ENCODE measurements at regions not wholly inside any gene's neighbourhood (a gene's known extent, or its start where the extent isn't known, plus 50 kb on each side); places are given as distances from the start of the nearest gene placed in this dataset.

DNA sequence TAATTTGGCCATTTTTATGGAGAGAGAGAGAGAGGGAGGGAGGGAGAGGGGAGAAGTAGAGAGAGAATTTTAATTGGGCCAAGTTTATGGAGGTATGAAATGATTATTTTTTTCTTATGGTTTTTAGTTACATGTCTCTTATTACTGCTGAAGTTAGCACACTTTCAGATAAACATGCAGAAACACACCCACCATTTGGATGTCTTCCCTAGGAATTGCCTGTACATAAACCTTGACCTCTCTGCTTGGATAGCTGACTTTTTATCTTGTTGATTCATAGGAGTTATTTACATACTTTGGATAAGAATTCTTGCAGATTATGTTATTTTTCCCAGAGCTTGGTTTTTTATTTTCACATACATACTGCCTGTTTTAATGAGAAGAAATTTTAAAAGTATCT is 310.2 kb upstream of the ADAMTS5 start:
- no peak overlapping the region for H3K27ac Mint-ChIP-seq
- no peaks in the 10 kb centered on the region for H3K36me3 Mint-ChIP-seq
- H3K9me3 Mint-ChIP-seq = peaks cover 12% of the 10 kb centered on the region
- no peaks in the 10 kb centered on the region for H3K27me3 Mint-ChIP-seq
- H3K4me3 Mint-ChIP-seq = no peak overlapping the region
- ATAC-seq = no peak
- no peaks in the 10 kb centered on the region for H3K4me1 Mint-ChIP-seq

DNA sequence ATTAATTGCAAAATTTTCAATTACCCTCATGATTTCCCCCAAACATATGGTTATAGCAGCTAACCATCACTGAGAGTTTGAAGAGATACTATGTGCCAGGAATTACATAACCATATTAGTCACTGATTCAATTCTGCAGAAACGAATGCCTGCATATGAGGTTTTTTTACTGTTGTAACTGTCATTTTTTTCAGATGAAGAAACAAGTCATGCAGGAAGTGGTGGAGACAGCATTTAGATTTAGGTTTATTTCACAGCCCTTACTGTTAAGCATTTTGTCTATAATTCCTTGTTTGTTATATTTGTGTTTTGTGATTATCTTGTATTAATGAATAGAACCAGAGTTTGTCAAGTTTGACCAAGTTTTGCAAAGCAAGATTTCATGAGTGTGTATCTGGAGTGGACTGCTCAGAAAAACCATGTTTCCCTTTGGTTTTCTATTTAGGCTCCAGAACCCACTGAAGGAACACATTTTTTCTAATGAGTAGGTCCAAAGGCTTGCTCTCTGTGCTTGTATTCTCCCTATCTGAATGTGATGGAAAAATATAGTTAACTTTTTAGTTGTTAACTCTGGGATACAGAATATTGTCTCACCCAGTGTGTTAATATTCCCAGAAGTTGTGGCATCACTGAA is 308.5 kb upstream of the ADAMTS5 start:
- no peaks in the 10 kb centered on the region for H3K36me3 Mint-ChIP-seq
- ATAC-seq = no peak
- H3K4me1 Mint-ChIP-seq = no peaks in the 10 kb centered on the region
- no peak overlapping the region for H3K4me3 Mint-ChIP-seq
- no peak overlapping the region for H3K27ac Mint-ChIP-seq
- peaks cover 9% of the 10 kb centered on the region for H3K9me3 Mint-ChIP-seq
- H3K27me3 Mint-ChIP-seq = no peaks in the 10 kb centered on the region

GRCh38 chr21:27269644-27270043 is 302.8 kb upstream of the ADAMTS5 start:
- Mint-ChIP-seq H3K4me3 (no peak overlapping the region), H3K9me3 (peaks cover 4% of the 10 kb centered on the region), H3K27ac (no peak overlapping the region), H3K27me3 (no peaks in the 10 kb centered on the region), H3K4me1 (no peaks in the 10 kb centered on the region), H3K36me3 (no peaks in the 10 kb centered on the region)
- no peak for ATAC-seq

GRCh38 chr21:27268290-27268689 is 301.4 kb upstream of the ADAMTS5 start:
- no peaks in the 10 kb centered on the region for H3K36me3 Mint-ChIP-seq
- H3K27ac Mint-ChIP-seq = no peak overlapping the region
- no peak for ATAC-seq
- H3K4me1 Mint-ChIP-seq = no peaks in the 10 kb centered on the region
- no peak overlapping the region for H3K4me3 Mint-ChIP-seq
- no peaks in the 10 kb centered on the region for H3K27me3 Mint-ChIP-seq
- peaks cover 4% of the 10 kb centered on the region for H3K9me3 Mint-ChIP-seq

GRCh38 chr21:27265949-27266348 is 299.1 kb upstream of the ADAMTS5 start:
- no peak for ATAC-seq
- no peaks in the 10 kb centered on the region for H3K27me3 Mint-ChIP-seq
- no peaks in the 10 kb centered on the region for H3K4me1 Mint-ChIP-seq
- H3K27ac Mint-ChIP-seq = no peak overlapping the region
- H3K4me3 Mint-ChIP-seq = no peak overlapping the region
- H3K36me3 Mint-ChIP-seq = no peaks in the 10 kb centered on the region
- H3K9me3 Mint-ChIP-seq = peaks cover 4% of the 10 kb centered on the region

DNA sequence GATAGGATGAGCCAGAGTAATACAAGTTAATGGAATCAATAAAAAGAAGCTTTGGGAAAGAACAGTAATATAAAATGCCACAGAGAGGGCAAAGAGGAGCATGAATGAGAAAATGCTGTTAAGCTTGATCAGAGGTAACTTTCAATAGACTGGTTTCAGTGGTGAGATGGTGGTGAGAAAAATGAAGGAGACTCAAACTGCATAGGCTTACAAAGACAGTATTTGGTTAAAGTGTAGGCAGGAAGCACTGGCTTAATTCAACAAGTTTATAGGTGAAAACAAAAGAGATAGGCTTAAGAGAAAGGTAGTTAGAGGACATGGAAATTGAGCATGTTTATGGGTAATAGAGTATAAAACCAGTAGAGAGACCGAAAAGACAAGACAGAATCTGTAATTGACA is 298.6 kb upstream of the ADAMTS5 start:
- no peak overlapping the region for H3K27ac Mint-ChIP-seq
- H3K4me3 Mint-ChIP-seq = no peak overlapping the region
- H3K9me3 Mint-ChIP-seq = peaks cover 4% of the 10 kb centered on the region
- no peaks in the 10 kb centered on the region for H3K27me3 Mint-ChIP-seq
- no peak for ATAC-seq
- no peaks in the 10 kb centered on the region for H3K4me1 Mint-ChIP-seq
- no peaks in the 10 kb centered on the region for H3K36me3 Mint-ChIP-seq

- Mint-ChIP-seq H3K36me3 (no peaks in the 10 kb centered on the region), H3K27me3 (no peaks in the 10 kb centered on the region), H3K9me3 (no peaks in the 10 kb centered on the region), H3K27ac (no peak overlapping the region), H3K4me3 (no peak overlapping the region), H3K4me1 (no peaks in the 10 kb centered on the region)
- ATAC-seq = no peak
Measured at GRCh38 chr21:27261676-27262075, 294.8 kb upstream of the ADAMTS5 start.

DNA sequence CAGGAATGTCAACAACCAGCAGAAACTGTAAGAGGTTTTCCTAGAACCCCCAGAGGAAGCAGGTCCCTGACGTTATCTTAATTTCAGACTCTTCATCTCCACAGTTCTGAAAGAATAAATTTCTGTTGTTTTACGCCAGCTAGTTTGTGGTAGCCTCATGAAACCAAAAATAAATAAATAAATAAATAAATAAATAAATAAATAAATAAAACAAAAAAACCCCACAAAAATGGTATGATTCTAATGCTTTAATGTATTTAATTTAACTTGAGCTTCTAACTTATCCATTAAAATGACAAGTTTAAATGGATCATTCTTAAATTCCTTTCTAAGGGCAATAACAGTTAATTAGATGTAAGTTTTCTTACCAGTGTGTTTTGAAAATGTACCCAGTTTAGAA is 293.8 kb upstream of the ADAMTS5 start:
- ATAC-seq = no peak

GRCh38 chr21:27258742-27259448 is 292.0 kb upstream of the ADAMTS5 start:
- H3K27me3 Mint-ChIP-seq = no peaks in the 10 kb centered on the region
- no peak overlapping the region for H3K4me3 Mint-ChIP-seq
- H3K27ac Mint-ChIP-seq = no peak overlapping the region
- H3K9me3 Mint-ChIP-seq = no peaks in the 10 kb centered on the region
- H3K36me3 Mint-ChIP-seq = no peaks in the 10 kb centered on the region
- no peaks in the 10 kb centered on the region for H3K4me1 Mint-ChIP-seq
- no peak for ATAC-seq

More for the DNA sequence above, 293.8 kb upstream of the ADAMTS5 start:
- Mint-ChIP-seq H3K27ac (no peak overlapping the region), H3K4me3 (no peak overlapping the region), H3K9me3 (no peaks in the 10 kb centered on the region), H3K4me1 (no peaks in the 10 kb centered on the region), H3K36me3 (no peaks in the 10 kb centered on the region), H3K27me3 (no peaks in the 10 kb centered on the region)

DNA sequence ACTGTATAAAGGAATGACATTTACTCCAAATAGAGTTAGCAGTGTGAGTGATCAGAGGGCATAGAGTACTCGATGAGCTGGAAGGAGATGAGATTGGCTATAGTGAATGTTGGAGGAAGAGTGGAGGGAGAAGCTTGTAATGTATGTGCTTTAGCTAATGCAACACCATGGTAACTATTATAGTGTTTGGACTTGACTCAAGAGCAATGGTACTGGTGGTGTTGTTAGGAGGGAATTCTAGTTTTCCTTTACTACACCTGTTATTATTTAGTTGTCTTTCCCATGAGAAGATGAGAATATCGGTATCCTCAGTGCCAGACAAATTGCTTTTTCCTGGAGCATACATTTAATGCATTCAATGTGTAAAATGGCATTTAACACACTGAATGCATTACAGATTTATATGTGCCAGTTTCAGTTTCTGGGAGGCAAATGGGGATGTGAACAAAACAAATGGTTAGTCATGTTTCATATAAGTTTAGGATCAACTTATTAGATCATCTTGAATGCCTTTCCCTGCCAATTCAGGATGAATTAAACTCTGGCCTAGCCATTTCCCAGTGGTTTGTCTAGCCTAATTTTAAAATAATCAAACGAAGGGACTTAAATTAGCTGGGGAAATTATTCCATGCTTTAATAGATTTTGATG is 291.1 kb upstream of the ADAMTS5 start:
- ATAC-seq = no peak
- Mint-ChIP-seq H3K36me3 (no peaks in the 10 kb centered on the region), H3K27me3 (no peaks in the 10 kb centered on the region), H3K4me3 (no peak overlapping the region), H3K27ac (no peak overlapping the region), H3K4me1 (no peaks in the 10 kb centered on the region), H3K9me3 (no peaks in the 10 kb centered on the region)

- Mint-ChIP-seq H3K4me1 (no peaks in the 10 kb centered on the region), H3K36me3 (no peaks in the 10 kb centered on the region), H3K27ac (no peak overlapping the region), H3K4me3 (no peak overlapping the region), H3K9me3 (no peaks in the 10 kb centered on the region), H3K27me3 (no peaks in the 10 kb centered on the region)
- no peak for ATAC-seq
Measured at GRCh38 chr21:27257226-27257625, 290.3 kb upstream of the ADAMTS5 start.

GRCh38 chr21:27251752-27252151 is 284.9 kb upstream of the ADAMTS5 start:
- H3K9me3 Mint-ChIP-seq = peaks cover 6% of the 10 kb centered on the region
- H3K4me1 Mint-ChIP-seq = no peaks in the 10 kb centered on the region
- H3K27ac Mint-ChIP-seq = no peak overlapping the region

DNA sequence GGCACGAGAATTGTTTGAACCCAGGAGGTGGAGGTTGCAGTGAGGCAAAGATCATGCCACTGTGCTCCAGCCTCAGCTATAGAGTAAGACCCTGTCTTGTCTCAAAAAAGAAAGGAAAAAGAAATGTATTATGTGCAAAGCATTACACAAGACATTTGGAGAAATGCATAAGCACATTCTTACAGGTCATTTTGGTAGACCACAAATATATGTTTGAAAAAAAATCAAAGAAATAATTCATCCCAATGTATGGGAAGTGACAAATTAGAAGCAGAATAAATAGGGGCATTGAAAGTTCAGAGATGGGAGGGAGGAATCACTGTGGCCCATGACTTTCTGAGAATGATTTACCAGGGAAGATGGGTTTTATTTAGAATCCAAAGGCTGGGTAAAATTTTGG is 283.5 kb upstream of the ADAMTS5 start:
- no peaks in the 10 kb centered on the region for H3K27me3 Mint-ChIP-seq
- no peak overlapping the region for H3K4me3 Mint-ChIP-seq
- H3K27ac Mint-ChIP-seq = no peak overlapping the region
- no peak for ATAC-seq
- peaks cover 6% of the 10 kb centered on the region for H3K9me3 Mint-ChIP-seq
- H3K36me3 Mint-ChIP-seq = no peaks in the 10 kb centered on the region
- no peaks in the 10 kb centered on the region for H3K4me1 Mint-ChIP-seq

More at GRCh38 chr21:27251752-27252151, 284.9 kb upstream of the ADAMTS5 start:
- no peak for ATAC-seq
- H3K36me3 Mint-ChIP-seq = no peaks in the 10 kb centered on the region
- no peak overlapping the region for H3K4me3 Mint-ChIP-seq
- no peaks in the 10 kb centered on the region for H3K27me3 Mint-ChIP-seq

DNA sequence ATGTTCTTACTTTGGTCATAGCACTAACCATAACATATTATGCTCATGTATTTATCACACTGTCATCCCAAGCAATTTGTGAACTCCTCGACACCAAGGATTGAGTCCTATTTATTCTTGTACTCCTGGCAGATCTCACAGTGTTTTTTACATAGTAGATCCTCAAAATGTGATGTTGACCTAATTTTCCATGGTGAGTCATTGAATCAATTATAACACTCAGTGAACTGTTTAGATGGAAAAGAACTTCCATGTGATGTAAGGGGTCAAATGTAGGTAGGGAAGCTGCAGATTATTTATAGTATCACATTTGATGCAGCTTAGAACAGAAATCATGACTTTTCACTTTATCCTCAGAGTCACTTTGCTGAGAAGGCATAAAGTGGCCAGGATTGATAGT is 281.9 kb upstream of the ADAMTS5 start:
- Mint-ChIP-seq H3K27me3 (no peaks in the 10 kb centered on the region), H3K4me1 (no peaks in the 10 kb centered on the region), H3K9me3 (peaks cover 6% of the 10 kb centered on the region), H3K27ac (no peak overlapping the region), H3K4me3 (no peak overlapping the region), H3K36me3 (no peaks in the 10 kb centered on the region)
- no peak for ATAC-seq

DNA sequence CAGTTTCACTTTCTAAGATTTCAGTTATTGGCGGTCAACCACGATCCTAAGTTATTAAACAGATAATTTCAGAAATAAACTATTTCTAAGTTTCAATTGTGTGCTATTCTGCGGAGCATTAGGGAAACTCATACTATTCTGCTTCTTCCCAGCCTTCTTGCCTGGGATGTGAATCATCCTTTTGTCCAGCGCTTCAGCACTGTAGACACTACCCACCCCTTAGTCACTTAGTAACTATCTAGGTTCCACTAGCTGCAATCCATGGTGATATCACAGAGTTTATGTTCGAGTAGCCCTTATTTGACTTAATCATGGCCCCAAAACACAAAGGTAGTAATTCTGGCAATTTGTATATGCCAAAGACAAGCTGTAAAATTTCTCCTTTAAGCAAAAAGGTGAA is 279.9 kb upstream of the ADAMTS5 start:
- Mint-ChIP-seq H3K4me1 (no peaks in the 10 kb centered on the region), H3K9me3 (peaks cover 6% of the 10 kb centered on the region), H3K36me3 (no peaks in the 10 kb centered on the region), H3K27me3 (no peaks in the 10 kb centered on the region), H3K4me3 (no peak overlapping the region), H3K27ac (no peak overlapping the region)
- no peak for ATAC-seq

DNA sequence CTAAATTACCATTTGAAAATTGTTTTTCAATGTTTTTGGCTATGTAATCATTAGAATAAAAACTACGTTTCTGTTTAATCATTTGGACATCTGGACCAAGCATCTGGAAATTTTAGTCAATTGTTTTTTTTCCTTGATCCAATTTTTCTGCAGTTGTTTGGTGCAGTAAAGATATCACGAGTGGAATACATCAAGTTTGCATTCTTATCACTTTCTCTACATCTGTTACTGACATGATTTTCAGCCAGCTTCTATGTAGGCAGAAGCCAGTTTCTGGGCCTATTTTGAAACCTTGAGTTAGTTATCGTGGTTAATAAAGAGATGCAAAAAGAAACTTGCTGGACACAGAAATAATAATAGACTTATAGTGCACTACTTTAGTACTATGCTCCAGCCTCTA is 277.9 kb upstream of the ADAMTS5 start:
- Mint-ChIP-seq H3K9me3 (peaks cover 3% of the 10 kb centered on the region), H3K27ac (no peak overlapping the region), H3K27me3 (no peaks in the 10 kb centered on the region), H3K4me3 (no peak overlapping the region), H3K4me1 (no peaks in the 10 kb centered on the region), H3K36me3 (no peaks in the 10 kb centered on the region)
- ATAC-seq = no peak
